Mammary epithelial cell (primary cell): ENCODE measurements at regions not wholly inside any gene's neighbourhood (a gene's known extent, or its start where the extent isn't known, plus 50 kb on each side); places are given as distances from the start of the nearest gene placed in this dataset.

Experiments
- CTCF ChIP-seq, 2 donors: IDR thresholded peaks in 1 of 2; conservative IDR thresholded peaks in 1 of 2; 2 replicates each; pipeline ENCODE4 v1.5.1; 2011 to 2012; ENCODE audit warnings: inconsistent platforms in 2 of 2, low read length in 2 of 2, mild to moderate bottlenecking in 2 of 2, control low read depth in 1 of 2, low read depth in 1 of 2; ENCODE audit not compliant: insufficient read depth in 1 of 2; ENCODE audit errors: extremely low read depth in 1 of 2
- EZH2 ChIP-seq: IDR thresholded peaks from 2 replicates; pipeline ENCODE4 v1.6.1; 2012; ENCODE audit warnings: low read length, inconsistent platforms, borderline replicate concordance

GRCh38 chr22:48322907-48323306 lies 1504.8 kb downstream of the BRD1 start:
- TF ChIP-seq CTCF (conservative IDR thresholded peaks at IDR 0.05 in 1 of 2, IDR thresholded peaks at IDR 0.05 in 1 of 2; ENCODE audit: extremely low read depth in 1 of 2, insufficient read depth in 1 of 2, low read depth in 1 of 2, low read length in 2 of 2) (no peak), EZH2 (no peak)
